HG03060 (cell line): ENCODE measurements at regions not wholly inside any gene's neighbourhood (a gene's known extent, or its start where the extent isn't known, plus 50 kb on each side); places are given as distances from the start of the nearest gene placed in this dataset.

Source experiments
- ATAC-seq: cut with Tn5 transposase; IDR thresholded peaks from one replicate; pipeline ENCODE4 v1.9.1; 2021; ENCODE audit warnings: low read depth, moderate number of reproducible peaks; ENCODE audit not compliant: unreplicated experiment

DNA sequence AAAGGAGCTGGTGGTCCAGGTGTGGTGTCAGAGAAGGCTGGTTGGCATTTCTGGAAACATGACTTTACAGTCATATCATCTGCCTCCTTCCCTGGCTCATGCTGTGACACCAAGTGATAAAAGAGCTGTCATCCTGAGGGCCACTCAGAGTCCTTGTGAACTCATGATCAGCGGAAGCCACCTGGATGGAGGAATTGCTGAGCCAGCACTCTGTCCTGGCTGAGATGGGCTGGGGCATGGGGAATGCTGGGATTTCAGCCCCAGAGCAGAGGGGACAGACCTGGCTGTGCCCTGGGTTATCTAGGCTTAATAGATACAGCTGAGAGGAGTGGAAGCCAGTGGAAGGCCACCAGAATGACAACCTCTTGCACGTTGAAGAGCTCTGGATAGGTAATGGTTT is 214.3 kb downstream of the DHX35 start:
- ATAC-seq, result no peak

GRCh38 chr20:39170896-39171463 is 208.8 kb downstream of the DHX35 start:
- ATAC-seq, result no peak

- ATAC-seq, result no peak
These were observed 203.0 kb downstream of the DHX35 start for GRCh38 chr20:39165099-39165498.

DNA sequence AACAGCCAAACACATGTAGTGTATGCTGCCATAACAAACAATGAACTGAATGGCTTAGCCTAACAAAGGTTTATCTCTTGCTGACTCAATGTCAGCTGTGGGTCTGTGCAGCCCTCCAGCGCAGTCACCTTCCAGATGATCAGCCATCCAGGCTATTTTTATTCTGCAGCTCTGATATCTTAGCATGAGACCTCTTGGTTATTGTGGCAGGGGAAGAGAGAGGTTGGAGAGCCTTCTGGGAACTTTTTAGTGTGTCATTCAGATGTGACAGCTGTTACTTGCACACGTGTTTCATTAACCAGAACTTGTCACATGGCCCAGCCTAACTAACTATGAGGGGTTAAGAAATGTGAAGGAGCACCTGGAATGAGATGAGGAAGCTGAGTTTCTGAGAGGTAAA is 202.5 kb downstream of the DHX35 start:
- ATAC-seq, result no peak

GRCh38 chr20:39163993-39164392 is 201.8 kb downstream of the DHX35 start:
- no peak for ATAC-seq

DNA sequence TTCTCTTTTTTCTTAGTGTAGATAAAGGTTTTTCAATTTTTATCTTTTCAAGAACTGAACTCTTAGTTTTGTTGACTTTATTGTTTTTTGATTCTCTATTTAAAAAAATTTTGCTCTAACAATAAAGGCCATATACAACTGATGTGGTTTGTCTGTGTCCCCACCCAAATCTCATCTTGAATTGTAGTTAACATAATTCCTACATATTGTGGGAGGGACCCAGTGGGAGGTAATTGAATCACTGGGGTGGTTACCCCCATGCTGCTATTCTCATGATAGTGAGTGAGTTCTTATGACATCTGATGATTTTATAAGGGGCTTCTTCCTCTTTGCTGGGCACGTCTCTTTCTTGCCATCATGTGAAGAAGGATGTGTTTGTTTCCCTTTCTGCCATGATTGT is 199.8 kb downstream of the DHX35 start:
- no peak for ATAC-seq

GRCh38 chr20:39155971-39156370 is 193.8 kb downstream of the DHX35 start:
- no peak for ATAC-seq

DNA sequence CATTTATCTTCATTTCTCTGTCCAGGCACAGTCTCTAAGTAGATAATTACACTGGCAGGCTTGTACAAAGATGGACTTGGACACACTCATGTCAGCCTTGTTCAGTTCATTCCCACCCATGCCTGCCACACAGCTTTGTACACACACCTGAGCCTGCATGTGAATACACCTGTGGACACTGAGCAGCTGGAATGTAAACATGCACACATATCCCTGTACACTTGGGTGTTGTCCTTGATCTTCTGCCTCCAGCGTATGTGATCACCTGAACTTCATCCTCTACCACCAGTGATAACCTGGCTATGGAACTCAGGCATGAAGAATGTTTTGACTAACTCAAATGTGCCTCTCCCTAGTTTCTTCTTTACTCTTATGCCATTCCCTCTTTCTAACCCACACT is 190.6 kb downstream of the DHX35 start:
- no peak for ATAC-seq

DNA sequence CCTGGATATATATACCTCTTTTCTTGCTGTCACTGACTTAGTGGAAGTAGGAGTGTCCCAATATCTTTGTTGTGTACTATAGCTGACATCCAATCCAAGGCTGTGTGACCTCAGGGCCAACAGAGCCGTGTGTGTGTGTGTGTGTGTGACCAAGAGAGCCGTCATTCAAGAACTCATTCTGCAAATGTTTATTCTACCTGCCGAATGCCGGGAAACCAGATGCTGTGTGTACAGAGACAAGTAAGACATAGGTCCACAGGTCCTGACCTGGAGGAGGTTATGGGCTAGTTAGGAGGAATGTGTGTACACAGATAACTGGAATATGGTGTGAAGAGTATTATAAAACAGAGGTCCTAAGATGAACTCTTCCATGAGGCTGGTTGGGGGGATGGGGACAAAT is 190.0 kb downstream of the DHX35 start:
- no peak for ATAC-seq

- no peak for ATAC-seq
These were observed 188.4 kb downstream of the DHX35 start for GRCh38 chr20:39150501-39150900.

- ATAC-seq, result no peak
These were observed 184.2 kb downstream of the DHX35 start for GRCh38 chr20:39146394-39146793.

GRCh38 chr20:39145921-39146320 is 183.8 kb downstream of the DHX35 start:
- no peak for ATAC-seq

- no peak for ATAC-seq
These were observed 182.6 kb downstream of the DHX35 start for GRCh38 chr20:39144757-39145156.

DNA sequence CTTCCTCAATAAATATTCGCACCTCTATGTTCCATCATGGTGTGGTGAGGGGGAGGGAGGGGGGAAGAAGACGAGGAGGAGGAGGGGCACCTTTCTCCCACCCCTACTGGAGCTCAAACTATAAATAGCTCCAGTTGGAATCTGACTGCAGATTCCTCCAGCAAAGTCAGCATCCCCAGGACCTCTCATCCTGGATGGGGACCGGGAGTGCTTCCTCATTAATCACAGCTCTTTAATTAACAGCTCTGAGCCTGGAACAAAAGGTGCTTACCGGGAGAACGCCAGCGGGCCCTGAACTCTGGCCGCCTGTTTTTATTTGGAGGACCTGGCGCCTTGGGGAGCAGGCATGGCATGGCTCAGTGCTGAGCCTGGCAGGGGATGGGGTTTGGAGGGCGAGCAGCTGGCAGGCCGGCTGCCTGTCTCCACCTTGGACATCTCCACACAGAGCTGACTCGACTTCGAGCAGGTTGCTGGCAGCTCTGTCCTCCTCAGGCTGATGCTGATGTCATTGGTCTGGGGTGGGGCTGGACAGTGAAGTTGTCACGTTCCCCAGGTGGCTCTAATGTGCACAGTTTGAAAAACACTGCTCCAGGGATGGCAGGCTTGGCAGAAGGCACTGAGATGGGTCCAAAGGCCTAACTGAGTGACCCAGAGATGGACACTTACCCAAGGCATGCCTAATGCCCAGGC is 180.4 kb downstream of the DHX35 start:
- ATAC-seq, result no peak

DNA sequence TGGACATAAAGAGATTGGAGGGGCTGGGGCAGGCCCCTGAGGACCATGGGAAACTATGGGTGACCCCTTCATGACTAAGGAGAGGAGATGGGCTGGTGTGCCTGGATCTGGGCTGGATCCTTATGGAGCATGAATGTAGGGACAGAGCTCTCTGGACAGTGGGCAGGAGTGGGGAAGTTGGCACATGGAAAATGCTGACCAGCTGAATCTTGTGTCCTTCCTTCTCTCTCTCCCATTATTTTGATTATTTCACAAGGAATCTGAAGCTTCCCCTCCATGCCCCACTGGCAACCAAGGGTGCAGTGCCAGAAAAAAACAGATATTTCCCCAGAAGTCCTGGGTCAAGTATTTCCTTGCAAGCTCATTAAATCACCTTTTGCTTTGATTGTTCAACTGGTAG is 175.2 kb downstream of the DHX35 start:
- ATAC-seq, result no peak

DNA sequence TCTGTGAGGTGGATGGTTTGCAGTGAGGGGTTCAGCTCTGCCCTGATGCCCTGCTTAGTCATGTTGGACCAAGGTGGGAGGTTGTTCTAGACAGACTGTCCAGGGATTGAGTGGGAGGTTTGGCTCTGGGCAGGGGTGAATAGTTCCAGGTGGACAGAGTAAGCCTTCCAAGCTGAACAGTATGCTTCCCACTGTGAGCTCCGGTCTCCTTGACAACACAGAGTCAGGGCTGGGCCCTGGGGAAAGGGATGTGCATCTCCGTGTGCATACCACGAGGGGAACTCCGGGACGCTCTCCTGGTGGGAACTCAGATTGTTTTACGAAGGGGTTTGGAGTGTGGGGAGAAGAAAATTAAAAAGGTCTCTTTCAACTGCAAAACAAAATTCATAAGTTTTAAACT is 174.7 kb downstream of the DHX35 start:
- no peak for ATAC-seq

DNA sequence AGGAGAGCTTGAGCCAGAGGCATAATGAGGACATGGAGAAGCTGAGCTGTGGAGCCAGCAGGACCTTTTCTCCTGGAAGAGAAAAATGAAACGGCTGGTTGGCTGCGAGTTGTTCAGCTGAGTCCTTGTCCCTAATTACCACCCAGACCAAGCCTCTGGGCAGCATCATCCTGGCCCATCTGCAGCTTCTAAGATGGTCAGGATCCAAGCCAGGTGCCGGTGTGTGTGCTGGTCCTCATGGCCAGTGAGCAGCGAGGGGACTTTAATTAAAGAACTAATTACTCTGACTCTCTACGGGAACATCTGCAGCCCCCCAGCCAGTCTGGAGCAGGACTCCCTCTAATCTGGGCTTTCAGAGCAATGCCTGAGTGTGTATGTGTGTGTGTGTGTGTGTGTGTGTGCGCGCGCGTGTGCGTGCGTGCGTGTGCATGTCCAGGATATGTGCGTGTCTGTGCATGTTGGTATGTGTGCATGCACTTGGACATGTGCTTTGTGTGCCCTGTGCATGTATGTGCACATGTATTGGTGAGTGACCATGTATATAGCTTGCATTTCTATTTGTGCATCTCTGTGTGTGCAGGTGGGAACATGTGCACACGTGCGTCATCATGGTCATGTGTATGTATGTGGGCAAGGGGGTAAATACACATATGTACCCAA is 173.9 kb downstream of the DHX35 start:
- no peak for ATAC-seq

GRCh38 chr20:39133201-39133600 is 171.1 kb downstream of the DHX35 start:
- ATAC-seq, result no peak

DNA sequence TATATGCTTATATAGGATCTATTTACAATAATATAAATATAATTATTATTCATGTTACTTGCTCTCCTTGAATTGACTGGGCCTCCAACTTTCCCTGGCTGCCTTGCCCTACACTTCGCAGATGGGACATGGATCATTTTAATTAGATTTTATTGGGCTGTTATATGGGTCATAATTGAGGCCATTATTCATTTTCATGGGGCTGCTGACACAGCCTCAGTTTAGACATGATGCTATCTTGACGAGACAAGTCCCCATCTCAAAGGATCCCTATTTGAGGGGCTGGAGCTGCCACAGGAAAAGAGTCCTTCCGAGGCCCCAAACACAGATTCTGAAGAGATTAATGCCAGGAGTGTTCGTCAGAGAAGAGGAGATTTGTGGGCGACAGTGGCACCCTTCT is 170.4 kb downstream of the DHX35 start:
- ATAC-seq, result no peak

GRCh38 chr20:39132093-39132492 is 169.9 kb downstream of the DHX35 start:
- no peak for ATAC-seq

DNA sequence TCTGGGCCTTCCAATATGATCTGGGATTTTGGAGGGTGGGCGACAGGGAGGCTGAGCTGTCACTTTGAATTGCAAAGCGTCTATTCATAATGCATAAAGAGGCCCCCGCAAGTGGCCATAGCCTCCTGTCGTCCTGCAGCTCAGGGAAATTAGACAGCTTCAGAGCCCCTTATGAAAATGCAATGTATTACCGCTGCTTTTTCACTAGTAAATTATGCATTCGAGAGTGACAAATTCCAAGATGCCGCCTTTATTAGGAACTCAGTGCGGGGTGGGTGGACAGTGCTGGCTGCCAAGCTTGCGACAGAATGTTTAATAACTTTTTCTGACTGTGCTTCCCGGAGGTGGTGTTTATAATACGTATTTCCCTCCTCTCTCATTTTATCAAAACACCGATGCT is 168.5 kb downstream of the DHX35 start:
- no peak for ATAC-seq

GRCh38 chr20:39129523-39129922 is 167.4 kb downstream of the DHX35 start:
- ATAC-seq, result no peak
